KMS-11 (cell line): ENCODE measurements at regions not wholly inside any gene's neighbourhood (a gene's known extent, or its start where the extent isn't known, plus 50 kb on each side); places are given as distances from the start of the nearest gene placed in this dataset.

Experiments used
- H2AFZ ChIP-seq: fragments of 200-600 bp; sonication (generic); 2 replicates; pipeline ENCODE4 v1.6.1; 2016; ENCODE audit warnings: antibody characterized with exemption, mixed run types, low read depth
- H3K27ac ChIP-seq: fragments of 200-600 bp; sonication (generic); 2 replicates; pipeline ENCODE4 v1.6.1; 2016; ENCODE audit warnings: mild to moderate bottlenecking, mixed run types
- H3K27me3 ChIP-seq: fragments of 200-600 bp; sonication (generic); 2 replicates; pipeline ENCODE4 v1.6.1; 2017; ENCODE audit warnings: mild to moderate bottlenecking, low read depth, mixed run types, moderate library complexity; ENCODE audit not compliant: insufficient read depth
- H3K36me3 ChIP-seq: fragments of 200-600 bp; sonication (generic); 2 replicates; pipeline ENCODE4 v1.6.1; 2017; ENCODE audit warnings: mild to moderate bottlenecking, mixed run types; ENCODE audit not compliant: insufficient read depth
- H3K4me1 ChIP-seq: fragments of 200-600 bp; sonication (generic); 2 replicates; pipeline ENCODE4 v1.6.1; 2016; ENCODE audit warnings: mild to moderate bottlenecking, low read depth, mixed run types; ENCODE audit not compliant: poor library complexity, severe bottlenecking
- H3K4me2 ChIP-seq: fragments of 200-600 bp; sonication (generic); 2 replicates; pipeline ENCODE4 v1.7.0; 2016; ENCODE audit warnings: mild to moderate bottlenecking, mixed run types
- H3K4me3 ChIP-seq: fragments of 200-600 bp; sonication (generic); IDR thresholded peaks from 2 replicates; pipeline ENCODE4 v1.6.1; 2017; ENCODE audit warnings: low read depth, low read length, mixed read lengths; ENCODE audit not compliant: insufficient read depth
- H3K79me2 ChIP-seq: fragments of 200-600 bp; sonication (generic); 2 replicates; pipeline ENCODE4 v1.6.1; 2016; ENCODE audit warnings: low read depth, mixed run types; ENCODE audit not compliant: insufficient read depth
- H3K9ac ChIP-seq: fragments of 200-600 bp; sonication (generic); 2 replicates; pipeline ENCODE4 v1.6.1; 2016; ENCODE audit warnings: mild to moderate bottlenecking, mixed run types
- H4K20me1 ChIP-seq: fragments of 200-600 bp; sonication (generic); 2 replicates; pipeline ENCODE4 v1.6.1; 2016; ENCODE audit warnings: mild to moderate bottlenecking, mixed run types; ENCODE audit not compliant: insufficient read depth
- CTCF ChIP-seq: fragments of 200-600 bp; sonication (generic); conservative IDR thresholded peaks from 2 replicates; pipeline ENCODE4 v1.6.1; 2017; ENCODE audit warnings: low read depth, mild to moderate bottlenecking, antibody characterized with exemption, low read length, moderate library complexity, mixed read lengths

- no peak overlapping the region for H3K4me3 ChIP-seq
- no peak for TF ChIP-seq CTCF
- H3K27me3 ChIP-seq: no peaks in the 10 kb centered on the region
- no peak overlapping the region for H3K4me2 ChIP-seq
- no peak overlapping the region for H2AFZ ChIP-seq
- H3K79me2 ChIP-seq: no peaks in the 10 kb centered on the region
- no peak overlapping the region for H3K9ac ChIP-seq
- H4K20me1 ChIP-seq: no peaks in the 10 kb centered on the region
- H3K4me1 ChIP-seq: peaks cover 10% of the 10 kb centered on the region
- no peaks in the 10 kb centered on the region for H3K36me3 ChIP-seq
- H3K27ac ChIP-seq: no peak overlapping the region
Observed at GRCh38 chr4:176843710-176844109, 51.0 kb upstream of the VEGFC start.

DNA sequence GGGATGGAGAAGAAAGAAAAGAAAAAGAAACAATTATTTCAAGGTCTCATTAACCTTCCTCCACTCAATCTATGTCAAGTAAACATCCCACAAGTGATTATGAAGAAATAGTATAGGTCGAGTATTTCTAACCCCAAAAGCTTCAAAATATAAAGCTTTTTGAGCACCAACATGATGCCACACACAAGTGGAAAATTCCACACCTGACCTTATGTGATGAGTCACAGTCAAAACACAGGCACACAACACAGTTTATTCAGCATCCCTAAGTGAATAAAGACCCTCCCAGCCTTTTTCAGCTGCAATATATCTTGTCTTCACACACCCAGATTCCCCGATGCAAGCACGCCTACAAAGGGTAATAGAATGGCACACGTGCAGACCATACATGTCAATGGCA lies 51.7 kb upstream of the VEGFC start:
- peaks cover 10% of the 10 kb centered on the region for H3K4me1 ChIP-seq
- H3K4me2 ChIP-seq: no peak overlapping the region
- no peaks in the 10 kb centered on the region for H3K79me2 ChIP-seq
- TF ChIP-seq CTCF: no peak
- H2AFZ ChIP-seq: no peak overlapping the region
- no peak overlapping the region for H3K4me3 ChIP-seq
- H4K20me1 ChIP-seq: no peaks in the 10 kb centered on the region
- H3K36me3 ChIP-seq: no peaks in the 10 kb centered on the region
- H3K27me3 ChIP-seq: no peaks in the 10 kb centered on the region
- no peak overlapping the region for H3K9ac ChIP-seq
- H3K27ac ChIP-seq: no peak overlapping the region

GRCh38 chr4:176845636-176846035 lies 52.9 kb upstream of the VEGFC start:
- H3K79me2 ChIP-seq: no peaks in the 10 kb centered on the region
- H3K36me3 ChIP-seq: no peaks in the 10 kb centered on the region
- no peak overlapping the region for H3K4me2 ChIP-seq
- H3K27ac ChIP-seq: no peak overlapping the region
- no peak for TF ChIP-seq CTCF
- no peak overlapping the region for H3K4me3 ChIP-seq
- no peaks in the 10 kb centered on the region for H3K4me1 ChIP-seq
- no peak overlapping the region for H3K9ac ChIP-seq
- H4K20me1 ChIP-seq: no peaks in the 10 kb centered on the region
- no peaks in the 10 kb centered on the region for H3K27me3 ChIP-seq
- H2AFZ ChIP-seq: no peak overlapping the region

DNA sequence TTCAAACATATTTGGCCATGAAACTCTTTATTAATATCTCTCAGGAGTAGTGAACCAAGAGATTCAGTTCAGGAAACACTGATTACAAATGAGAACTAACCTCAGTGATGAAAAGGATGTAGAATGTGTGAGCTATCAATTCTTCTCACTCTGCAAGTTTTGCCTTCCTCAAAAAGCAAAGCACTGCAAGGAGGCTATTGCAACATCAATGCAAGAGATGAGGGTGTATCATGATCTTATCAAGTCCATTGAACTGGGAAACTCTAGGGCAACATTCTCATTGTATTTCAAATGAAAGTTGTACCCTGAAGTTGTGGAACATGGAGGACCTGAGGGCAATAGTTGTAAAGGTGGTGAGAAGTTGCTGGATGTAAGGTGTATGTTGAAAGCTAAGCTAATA lies 56.4 kb upstream of the VEGFC start:
- Histone ChIP-seq H2AFZ (no peak overlapping the region), H3K79me2 (no peaks in the 10 kb centered on the region), H4K20me1 (no peaks in the 10 kb centered on the region), H3K27ac (no peak overlapping the region), H3K4me3 (no peak overlapping the region), H3K36me3 (no peaks in the 10 kb centered on the region), H3K4me2 (no peak overlapping the region), H3K4me1 (no peaks in the 10 kb centered on the region), H3K27me3 (no peaks in the 10 kb centered on the region), H3K9ac (no peak overlapping the region)
- no peak for TF ChIP-seq CTCF

- Histone ChIP-seq H3K4me1 (no peaks in the 10 kb centered on the region), H3K9ac (no peak overlapping the region), H4K20me1 (no peaks in the 10 kb centered on the region), H3K4me2 (no peak overlapping the region), H3K27me3 (no peaks in the 10 kb centered on the region), H3K27ac (no peak overlapping the region), H3K79me2 (no peaks in the 10 kb centered on the region), H2AFZ (no peak overlapping the region), H3K36me3 (no peaks in the 10 kb centered on the region), H3K4me3 (no peak overlapping the region)
- TF ChIP-seq CTCF: no peak
Observed at GRCh38 chr4:176850436-176850835, 57.7 kb upstream of the VEGFC start.
